GM21447 (cell line): ENCODE measurements at regions not wholly inside any gene's neighbourhood (a gene's known extent, or its start where the extent isn't known, plus 50 kb on each side); places are given as distances from the start of the nearest gene placed in this dataset.
"Not testable (repeated sequence)": the region's sequence is repeated elsewhere in the genome, so short reads cannot be mapped to it uniquely, and the experiment has no call there.

Experiments
- ATAC-seq: cut with Tn5 transposase; IDR thresholded peaks from one replicate; pipeline ENCODE4 v1.9.1; 2021; ENCODE audit not compliant: unreplicated experiment

DNA sequence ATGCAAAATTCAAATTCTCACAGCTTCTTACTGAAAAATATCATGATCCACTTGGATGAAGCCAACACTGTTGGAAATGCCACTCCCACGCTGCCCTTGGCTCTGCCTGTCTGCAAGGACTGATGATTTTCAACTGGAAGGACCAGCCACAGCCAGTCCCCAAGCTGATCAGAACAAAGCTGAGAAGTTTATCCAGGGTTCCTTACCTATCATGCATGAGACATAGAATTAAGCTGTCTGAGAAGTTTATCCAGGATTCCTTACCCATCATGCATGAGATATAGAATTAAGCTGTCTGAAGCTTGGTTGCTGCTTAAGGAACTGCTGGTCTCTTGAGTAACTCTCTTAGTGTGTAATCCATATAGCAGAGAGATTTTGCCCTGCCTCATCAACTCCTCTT, 159.8 kb upstream of the TMEM260 start:
- ATAC-seq, result no peak

DNA sequence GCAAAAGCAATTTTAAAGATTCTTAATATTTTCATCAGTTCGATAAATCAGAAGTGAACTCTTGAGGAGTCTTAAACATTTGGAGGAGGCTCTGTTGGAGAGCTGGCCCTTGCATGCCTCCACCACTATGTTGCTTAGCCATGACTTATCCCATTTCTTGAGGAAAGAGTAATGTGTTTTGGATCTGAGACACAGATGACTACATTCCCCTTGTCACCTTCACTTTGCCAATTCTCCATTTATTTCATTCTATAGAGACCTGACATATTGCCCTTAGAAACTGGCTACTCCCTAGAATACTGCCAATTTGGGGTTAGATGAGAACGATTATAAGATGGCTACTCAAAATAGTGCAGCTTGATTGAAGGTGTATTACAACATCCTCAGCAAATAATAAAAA, 157.4 kb upstream of the TMEM260 start:
- ATAC-seq, result no peak

- ATAC-seq, result no peak
Measured at GRCh38 chr14:56422703-56423213, 156.8 kb upstream of the TMEM260 start.

DNA sequence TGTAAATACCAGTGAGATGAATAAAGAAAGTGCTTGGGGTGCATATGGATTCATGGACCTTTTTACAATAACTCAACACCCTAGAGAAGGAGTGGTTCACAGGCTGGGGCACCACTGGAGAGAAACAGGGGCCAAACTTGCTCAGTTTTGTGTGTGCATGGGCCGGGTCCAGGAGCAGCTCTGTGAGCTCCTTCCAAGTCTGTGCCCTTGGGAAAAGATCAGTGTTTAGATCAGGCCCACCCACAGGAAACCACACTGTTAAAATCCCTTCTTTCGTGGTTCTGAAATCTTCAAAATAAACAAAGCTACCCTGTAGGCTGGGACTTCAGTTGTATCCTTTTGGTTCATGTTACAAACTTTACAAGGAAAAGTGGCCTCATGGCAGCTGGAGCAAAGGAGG, 156.1 kb upstream of the TMEM260 start:
- no peak for ATAC-seq

DNA sequence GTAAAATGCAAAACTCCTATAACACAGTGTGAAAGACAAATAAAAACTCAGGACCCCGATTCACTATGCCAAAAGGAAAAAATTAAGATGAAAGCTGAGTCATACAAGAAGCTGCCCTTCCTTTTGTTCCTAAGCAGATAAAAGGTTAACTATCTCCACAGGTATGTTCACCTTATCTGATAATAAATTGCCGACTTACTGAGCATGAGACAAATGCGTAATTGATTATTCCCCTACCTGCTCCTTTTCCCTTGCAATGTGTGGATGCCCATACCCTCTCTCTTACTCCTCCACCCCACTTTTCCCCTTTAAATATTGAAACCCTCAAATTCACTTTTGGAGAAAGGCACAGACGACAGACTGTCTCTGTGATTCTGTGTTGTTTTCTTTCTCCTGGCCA, 148.6 kb upstream of the TMEM260 start:
- no peak for ATAC-seq

DNA sequence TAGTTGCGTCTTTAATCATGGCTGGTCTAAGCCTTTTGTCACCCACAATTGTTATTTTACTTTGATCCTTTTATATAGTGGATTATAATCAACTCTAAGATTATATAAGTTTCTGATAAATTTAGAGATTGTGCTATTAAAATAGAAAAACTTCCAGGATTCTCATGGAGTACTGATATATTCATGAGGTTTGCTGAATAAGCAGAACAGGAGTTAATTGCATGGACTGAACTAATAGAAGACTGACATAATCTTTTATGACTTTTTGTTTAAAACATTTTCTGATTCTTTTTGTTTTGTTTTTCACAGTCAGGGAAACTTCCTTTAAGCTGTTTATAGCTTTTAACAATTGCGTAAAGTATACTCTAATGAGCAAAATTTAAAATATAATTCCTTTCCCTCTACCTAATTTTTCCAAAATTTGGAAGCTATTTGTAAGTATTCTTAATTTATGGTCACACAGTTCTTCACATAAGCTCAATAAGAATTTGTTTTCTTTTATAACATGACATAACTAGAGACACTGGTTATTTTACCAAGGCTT, 129.9 kb upstream of the TMEM260 start:
- ATAC-seq, result no peak

DNA sequence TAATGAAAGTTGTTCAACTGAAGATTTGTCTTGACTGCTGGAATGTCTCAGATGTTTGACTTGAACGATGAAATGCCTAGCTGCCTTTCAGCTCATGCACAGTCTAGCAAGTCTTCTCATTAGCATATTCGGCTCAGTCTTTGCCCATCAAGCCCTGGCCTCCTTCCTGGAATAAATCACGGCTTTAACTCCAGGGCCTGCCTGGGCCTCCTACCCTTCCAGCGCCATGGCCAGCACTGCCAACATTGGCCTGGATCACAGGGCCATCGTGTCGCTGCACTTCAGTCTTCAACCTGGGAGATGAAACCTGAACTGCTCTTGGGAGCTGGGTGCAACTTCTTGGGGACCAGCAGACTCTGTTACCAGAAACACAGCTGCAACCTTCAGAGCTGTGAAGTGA, 126.7 kb upstream of the TMEM260 start:
- ATAC-seq, result no peak

DNA sequence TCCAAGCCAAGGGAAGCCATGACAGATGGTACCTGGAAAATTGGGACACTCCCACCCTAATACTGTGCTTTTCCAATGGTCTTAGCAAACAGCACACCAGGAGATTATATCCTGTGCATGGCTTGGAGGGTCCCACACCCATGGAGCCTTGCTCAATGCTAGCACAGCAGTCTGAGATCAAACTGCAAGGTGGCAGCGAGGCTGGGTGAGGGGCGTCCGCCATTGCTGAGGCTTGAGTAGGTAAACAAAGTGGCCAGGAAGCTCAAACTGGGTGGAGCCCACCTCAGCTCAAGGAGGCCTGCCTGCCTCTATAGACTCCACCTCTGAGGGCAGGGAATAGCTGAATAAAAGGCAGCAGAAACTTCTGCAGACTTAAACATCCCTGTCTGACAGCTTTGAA, 124.9 kb upstream of the TMEM260 start:
- ATAC-seq, result not testable (repeated sequence)

- ATAC-seq, result no peak
Measured at GRCh38 chr14:56460469-56460868, 119.1 kb upstream of the TMEM260 start.

DNA sequence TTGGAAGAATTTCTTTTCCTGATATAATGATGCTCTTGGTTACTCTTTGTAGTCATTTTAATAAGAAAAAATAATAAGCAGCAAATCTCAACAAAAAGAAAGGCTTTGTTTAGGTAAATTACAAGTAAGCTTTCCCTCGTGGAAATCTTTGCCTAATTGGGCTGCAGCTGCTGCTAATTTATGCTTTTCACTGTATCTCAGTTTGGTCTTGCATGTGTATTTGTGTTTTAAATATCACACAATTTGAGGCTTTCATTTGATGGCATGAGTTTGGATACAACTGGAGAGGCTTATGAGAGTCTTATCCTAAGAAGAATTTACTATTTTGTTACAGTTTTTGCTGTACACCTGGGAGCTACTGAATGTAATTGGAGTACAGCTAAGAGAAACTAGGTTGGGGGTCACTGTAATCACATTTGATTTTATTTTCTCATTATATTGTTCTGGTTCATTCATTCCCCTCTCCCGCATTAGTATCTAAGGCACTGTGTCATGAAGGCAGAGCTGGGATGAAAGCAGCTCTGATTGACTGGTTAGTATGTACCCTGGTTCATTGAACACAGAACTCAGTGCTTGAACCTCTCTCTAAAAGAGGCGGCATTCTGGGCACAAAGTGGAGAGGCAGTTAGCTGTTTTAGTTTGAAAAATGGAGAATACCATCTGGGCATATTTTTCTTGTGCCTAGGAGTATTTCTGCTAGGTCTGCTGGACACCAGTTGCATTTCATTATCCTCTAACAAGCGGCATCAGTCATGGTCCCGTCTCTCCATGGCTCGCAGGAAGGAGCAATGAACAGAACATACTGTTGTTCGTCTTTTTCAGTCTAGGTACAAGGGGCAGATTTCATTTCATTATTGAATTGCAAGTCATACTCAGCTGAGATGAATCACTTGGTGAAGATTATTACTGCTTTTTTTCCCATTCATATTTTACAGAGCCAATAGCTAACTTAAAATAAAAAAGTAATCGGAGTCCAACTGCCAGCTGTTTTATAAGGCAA, 118.0 kb upstream of the TMEM260 start:
- no peak for ATAC-seq

- no peak for ATAC-seq
Measured at GRCh38 chr14:56463271-56463890, 116.2 kb upstream of the TMEM260 start.

- no peak for ATAC-seq
Measured at GRCh38 chr14:56471056-56471455, 108.5 kb upstream of the TMEM260 start.

- ATAC-seq, result no peak
Measured at GRCh38 chr14:56474419-56475022, 105.1 kb upstream of the TMEM260 start.

- ATAC-seq, result no peak
Measured at GRCh38 chr14:56482310-56482911, 97.2 kb upstream of the TMEM260 start.

GRCh38 chr14:56487090-56487667, 92.4 kb upstream of the TMEM260 start:
- ATAC-seq, result no peak

GRCh38 chr14:56487761-56488160, 91.8 kb upstream of the TMEM260 start:
- ATAC-seq, result no peak

GRCh38 chr14:56488306-56488705, 91.3 kb upstream of the TMEM260 start:
- ATAC-seq, result no peak

- no peak for ATAC-seq
Measured at GRCh38 chr14:56490379-56490778, 89.2 kb upstream of the TMEM260 start.

DNA sequence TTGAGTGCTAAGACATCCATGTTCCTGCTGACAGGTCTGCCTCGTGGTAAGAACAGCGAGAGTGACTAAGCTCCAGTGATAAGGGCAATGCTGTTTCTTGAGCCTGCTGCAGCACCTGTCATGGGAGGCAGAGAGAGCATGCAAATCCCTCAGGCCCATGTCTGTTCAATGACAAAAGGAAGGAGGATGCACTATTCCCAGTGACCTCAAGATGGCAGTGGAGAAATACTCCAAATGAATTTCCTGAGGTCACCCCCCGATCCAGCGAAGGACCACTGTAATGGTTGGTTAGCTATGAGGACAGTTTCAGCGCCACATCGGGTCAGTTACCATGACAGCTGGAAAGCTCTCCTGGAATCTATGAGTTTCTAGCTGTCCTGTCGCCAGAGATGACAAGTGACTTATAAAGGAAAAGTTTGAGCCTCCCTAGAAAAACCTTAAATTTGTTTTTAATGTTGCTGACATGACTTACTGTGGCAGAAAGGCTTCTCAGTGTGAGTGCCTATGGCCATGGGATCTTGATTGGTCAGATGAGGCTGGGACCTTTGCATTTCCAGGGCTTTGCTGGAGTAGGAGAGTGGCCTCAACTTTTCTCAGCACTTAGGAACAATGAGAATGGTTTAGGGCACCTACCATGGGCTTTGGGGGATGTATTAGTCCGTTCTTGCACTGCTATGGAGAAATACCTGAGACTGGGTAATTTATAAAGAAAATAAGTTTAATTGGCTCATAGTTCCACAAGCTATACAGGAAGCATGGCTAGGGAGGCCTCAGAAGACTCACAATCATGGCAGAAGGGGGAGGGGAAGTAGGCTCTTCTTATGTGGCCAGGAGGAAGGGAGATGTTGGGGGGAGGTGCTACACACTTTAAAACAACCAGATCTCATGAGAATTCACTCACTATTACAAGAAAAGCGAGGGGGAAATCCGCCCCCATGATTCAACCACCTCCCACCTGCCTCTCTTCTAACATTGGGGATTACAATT, 88.0 kb upstream of the TMEM260 start:
- ATAC-seq, result no peak
